ENCODE measurements at regions not wholly inside any gene's neighbourhood (a gene's known extent, or its start where the extent isn't known, plus 50 kb on each side); places are given as distances from the start of the nearest gene placed in this dataset.

DNA sequence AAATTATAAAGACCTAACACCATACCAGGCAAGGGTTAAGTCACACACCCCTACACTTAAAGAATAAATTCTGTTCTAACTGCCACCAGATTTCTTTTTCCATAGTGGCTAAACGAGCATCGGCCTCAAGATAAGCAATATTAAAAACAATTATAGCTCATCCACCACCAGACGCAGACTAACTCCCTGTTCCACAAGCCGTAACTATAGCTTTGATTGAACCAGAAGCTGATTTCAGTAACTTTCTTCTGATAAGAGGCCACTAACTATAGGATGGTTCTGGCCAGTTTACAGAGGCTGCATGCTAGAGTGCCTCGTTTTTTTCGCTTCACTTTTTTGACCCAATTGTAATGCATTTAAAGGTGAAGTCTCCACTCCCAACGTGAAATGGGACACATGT lies 238.8 kb downstream of the MRPL39 start:
- no peak for TF ChIP-seq POLR2AphosphoS5 (IDR thresholded peaks at IDR 0.05)
- TF ChIP-seq EP300 (IDR thresholded peaks at IDR 0.05; ENCODE audit: low read depth), result no peak
- TF ChIP-seq, protein P1, sequence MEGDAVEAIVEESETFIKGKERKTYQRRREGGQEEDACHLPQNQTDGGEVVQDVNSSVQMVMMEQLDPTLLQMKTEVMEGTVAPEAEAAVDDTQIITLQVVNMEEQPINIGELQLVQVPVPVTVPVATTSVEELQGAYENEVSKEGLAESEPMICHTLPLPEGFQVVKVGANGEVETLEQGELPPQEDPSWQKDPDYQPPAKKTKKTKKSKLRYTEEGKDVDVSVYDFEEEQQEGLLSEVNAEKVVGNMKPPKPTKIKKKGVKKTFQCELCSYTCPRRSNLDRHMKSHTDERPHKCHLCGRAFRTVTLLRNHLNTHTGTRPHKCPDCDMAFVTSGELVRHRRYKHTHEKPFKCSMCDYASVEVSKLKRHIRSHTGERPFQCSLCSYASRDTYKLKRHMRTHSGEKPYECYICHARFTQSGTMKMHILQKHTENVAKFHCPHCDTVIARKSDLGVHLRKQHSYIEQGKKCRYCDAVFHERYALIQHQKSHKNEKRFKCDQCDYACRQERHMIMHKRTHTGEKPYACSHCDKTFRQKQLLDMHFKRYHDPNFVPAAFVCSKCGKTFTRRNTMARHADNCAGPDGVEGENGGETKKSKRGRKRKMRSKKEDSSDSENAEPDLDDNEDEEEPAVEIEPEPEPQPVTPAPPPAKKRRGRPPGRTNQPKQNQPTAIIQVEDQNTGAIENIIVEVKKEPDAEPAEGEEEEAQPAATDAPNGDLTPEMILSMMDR (IDR thresholded peaks at IDR 0.05), result no peak
- no peak for TF ChIP-seq POLR2A (IDR thresholded peaks at IDR 0.05)
- no peaks in the 10 kb centered on the region for H3K4me1 ChIP-seq
- H3K27ac ChIP-seq, result no peak overlapping the region
- no peaks in the 10 kb centered on the region for H3K9me3 ChIP-seq
- in situ Hi-C loops (cut with MboI; ENCODE audit: low pct_ligation_motif_present in 1 of 4, low pct_unique_long_range_greater_than_20kb in 1 of 4, low sequenced_read_pairs in 3 of 4), result no loop called here
- no peaks in the 10 kb centered on the region for H3K27me3 ChIP-seq
- H3K4me3 ChIP-seq, result no peak overlapping the region
- intact Hi-C loops (cut with DNase I; ENCODE audit: low total_unique reads), result no loop called here
- no peak for DNase-seq
- H3K36me3 ChIP-seq, result no peaks in the 10 kb centered on the region
- 69 to 70% methylated on average over 6 to 7 of the region's 7 CpGs for whole genome bisulfite sequencing, 2 donors (ENCODE audit: low coverage in 1 of 2)

DNA sequence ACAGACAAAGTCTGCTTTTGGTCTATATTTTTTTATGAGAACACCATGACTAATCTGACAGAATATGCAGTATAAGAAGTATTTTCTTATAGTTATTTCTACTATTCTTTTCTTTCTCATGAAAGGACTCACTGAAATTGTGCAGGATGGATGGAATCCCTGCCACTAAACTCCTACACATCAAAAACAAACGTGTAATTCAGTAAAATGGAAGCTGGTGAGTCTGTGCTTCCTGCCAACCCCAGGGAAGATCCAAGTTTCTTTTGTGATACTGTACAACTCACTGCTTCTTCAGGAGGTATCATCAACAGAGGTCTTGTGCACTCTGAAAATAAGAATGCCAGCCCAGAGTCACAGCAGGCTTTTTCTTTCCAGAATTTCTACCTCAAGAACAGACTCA lies 241.2 kb downstream of the MRPL39 start:
- no peaks in the 10 kb centered on the region for H3K27me3 ChIP-seq
- in situ Hi-C loops (cut with MboI; ENCODE audit: low pct_ligation_motif_present in 1 of 4, low pct_unique_long_range_greater_than_20kb in 1 of 4, low sequenced_read_pairs in 3 of 4) (no loop called here), intact Hi-C loops (cut with DNase I; ENCODE audit: low total_unique reads) (no loop called here)
- no peaks in the 10 kb centered on the region for H3K9me3 ChIP-seq
- TF ChIP-seq POLR2AphosphoS5 (IDR thresholded peaks at IDR 0.05) (no peak), EP300 (IDR thresholded peaks at IDR 0.05; ENCODE audit: low read depth) (no peak), POLR2A (IDR thresholded peaks at IDR 0.05) (no peak)
- TF ChIP-seq, protein P1 (IDR thresholded peaks at IDR 0.05), result no peak
- H3K27ac ChIP-seq, result no peak overlapping the region
- no peaks in the 10 kb centered on the region for H3K4me1 ChIP-seq
- DNase-seq, result no peak
- H3K4me3 ChIP-seq, result no peak overlapping the region
- 30 to 39% methylated on average over 1 of the region's 1 CpG for WGBS, 2 donors (ENCODE audit: low coverage in 1 of 2)
- H3K36me3 ChIP-seq, result no peaks in the 10 kb centered on the region

DNA sequence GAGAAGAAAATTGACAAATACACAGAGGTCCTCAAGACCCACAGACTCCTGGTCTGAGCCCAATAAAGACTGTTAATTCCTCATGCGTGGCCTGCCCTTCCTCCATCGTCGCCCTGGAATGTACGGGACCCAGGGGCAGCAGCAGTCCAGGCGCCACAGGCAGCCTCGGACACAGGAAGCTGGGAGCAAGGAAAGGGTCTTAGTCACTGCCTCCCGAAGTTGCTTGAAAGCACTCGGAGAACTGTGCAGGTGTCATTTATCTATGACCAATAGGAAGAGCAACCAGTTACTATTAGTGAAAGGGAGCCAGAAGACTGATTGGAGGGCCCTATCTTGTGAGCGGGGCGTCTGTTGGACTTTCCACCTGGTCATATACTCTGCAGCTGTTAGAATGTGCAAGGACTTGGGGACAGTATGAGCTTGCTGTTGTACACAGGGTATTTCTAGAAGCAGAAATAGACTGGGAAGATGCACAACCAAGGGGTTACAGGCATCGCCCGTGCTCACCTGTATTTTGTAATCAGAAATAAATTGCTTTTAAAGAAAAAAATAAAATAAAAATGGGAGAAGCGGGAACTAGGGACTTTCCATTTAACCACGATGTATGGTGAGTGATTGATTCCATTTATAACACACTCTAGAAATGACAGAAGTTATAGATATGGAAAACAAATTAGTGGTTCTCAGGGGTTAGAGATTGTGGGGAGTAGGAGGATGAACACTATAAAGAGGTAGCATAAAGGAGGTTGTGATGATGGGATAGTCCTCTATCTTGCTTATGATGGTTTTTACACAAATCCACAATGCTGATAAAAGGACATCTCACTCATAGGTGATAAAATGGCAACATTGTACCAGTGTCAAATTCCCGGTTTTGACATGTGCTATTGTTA lies 244.7 kb downstream of the MRPL39 start:
- Histone ChIP-seq H3K4me1 (no peaks in the 10 kb centered on the region), H3K27ac (no peak overlapping the region), H3K4me3 (no peak overlapping the region), H3K36me3 (no peaks in the 10 kb centered on the region), H3K27me3 (no peaks in the 10 kb centered on the region), H3K9me3 (no peaks in the 10 kb centered on the region)
- TF ChIP-seq, protein P1 (IDR thresholded peaks at IDR 0.05), result no peak
- TF ChIP-seq POLR2AphosphoS5 (IDR thresholded peaks at IDR 0.05) (no peak), POLR2A (IDR thresholded peaks at IDR 0.05) (no peak), EP300 (IDR thresholded peaks at IDR 0.05; ENCODE audit: low read depth) (no peak)
- WGBS, 2 donors (ENCODE audit: low coverage in 1 of 2), result 83 to 88% methylated on average over 13 to 15 of the region's 15 CpGs
- intact Hi-C loops (cut with DNase I; ENCODE audit: low total_unique reads), result no loop called here
- no peak for DNase-seq
- in situ Hi-C loops (cut with MboI; ENCODE audit: low pct_ligation_motif_present in 1 of 4, low pct_unique_long_range_greater_than_20kb in 1 of 4, low sequenced_read_pairs in 3 of 4), result no loop called here

DNA sequence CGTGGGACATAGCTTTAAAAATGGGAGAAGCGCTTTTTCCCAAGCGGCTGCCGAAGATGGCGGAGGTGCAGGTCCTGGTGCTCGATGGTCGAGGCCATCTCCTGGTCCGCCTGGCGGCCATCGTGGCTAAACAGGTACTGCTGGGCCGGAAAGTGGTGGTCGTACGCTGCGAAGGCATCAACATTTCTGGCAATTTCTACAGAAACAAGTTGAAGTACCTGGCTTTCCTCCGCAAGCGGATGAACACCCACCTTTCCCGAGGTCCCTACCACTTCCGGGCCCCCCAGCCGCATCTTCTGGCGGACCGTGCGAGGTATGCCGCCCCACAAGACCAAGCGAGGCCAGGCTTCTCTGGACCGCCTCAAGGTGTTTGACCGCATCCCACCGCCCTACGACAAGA lies 245.5 kb downstream of the MRPL39 start:
- Histone ChIP-seq H3K27me3 (no peaks in the 10 kb centered on the region), H3K27ac (no peak overlapping the region), H3K4me1 (no peaks in the 10 kb centered on the region), H3K4me3 (no peak overlapping the region), H3K36me3 (no peaks in the 10 kb centered on the region), H3K9me3 (no peaks in the 10 kb centered on the region)
- intact Hi-C loops (cut with DNase I; ENCODE audit: low total_unique reads), result no loop called here
- in situ Hi-C loops (cut with MboI; ENCODE audit: low pct_ligation_motif_present in 1 of 4, low pct_unique_long_range_greater_than_20kb in 1 of 4, low sequenced_read_pairs in 3 of 4), result no loop called here
- no peak for DNase-seq
- WGBS, 2 donors (ENCODE audit: low coverage in 1 of 2), result 94 to 95% methylated on average over 7 to 28 of the region's 28 CpGs
- TF ChIP-seq POLR2A (IDR thresholded peaks at IDR 0.05) (no peak), POLR2AphosphoS5 (IDR thresholded peaks at IDR 0.05) (no peak), EP300 (IDR thresholded peaks at IDR 0.05; ENCODE audit: low read depth) (no peak)
- TF ChIP-seq, protein P1 (IDR thresholded peaks at IDR 0.05), result no peak

All from transverse colon (tissue), 4 donors.